ENCODE measurements at regions not wholly inside any gene's neighbourhood (a gene's known extent, or its start where the extent isn't known, plus 50 kb on each side); places are given as distances from the start of the nearest gene placed in this dataset.

DNA sequence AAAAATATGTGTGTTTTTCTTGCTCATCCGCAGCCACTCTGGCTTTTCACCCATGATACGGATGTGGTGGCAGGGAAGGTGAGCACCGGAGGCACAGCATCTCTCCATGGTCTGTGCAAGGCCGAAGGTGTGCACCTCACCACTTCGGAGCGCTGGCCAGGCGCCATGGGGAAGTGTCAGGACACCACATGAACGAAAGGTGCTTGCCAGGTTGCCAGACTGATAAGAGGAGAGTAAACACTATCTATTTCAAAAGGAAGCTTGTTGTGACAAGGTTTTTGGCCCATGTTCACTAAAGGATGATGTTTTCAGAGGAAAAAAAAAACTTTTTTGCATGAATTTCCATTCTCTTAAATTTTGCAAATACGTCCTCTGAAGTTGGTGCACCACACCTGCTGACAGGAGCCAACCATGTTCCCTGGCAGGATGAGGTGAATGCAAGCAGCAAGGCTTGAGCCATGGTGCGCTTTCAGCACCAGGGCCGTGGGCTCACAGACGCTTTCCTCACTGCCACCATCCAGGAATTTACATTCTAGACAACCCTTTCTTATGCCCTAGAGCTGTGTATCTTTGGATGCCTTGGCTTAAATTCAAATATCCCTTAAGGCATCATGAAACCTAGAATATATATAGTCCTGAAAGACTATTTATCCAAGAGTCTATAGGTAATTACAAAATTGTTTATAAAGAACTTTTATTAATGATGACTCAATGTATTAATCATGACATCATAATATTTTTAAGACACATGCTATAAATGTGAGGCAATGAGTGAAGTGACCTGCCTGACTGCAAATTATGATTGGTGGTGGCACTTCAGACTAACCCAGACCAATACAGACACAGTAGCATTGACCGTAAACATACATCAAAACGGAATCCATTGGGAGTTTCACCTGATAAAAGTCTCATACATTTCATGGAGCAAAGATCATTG is 234.5 kb downstream of the TFAP2A start:
- H3K4me1 ChIP-seq, result no peaks in the 10 kb centered on the region
- ATAC-seq (no peak), DNase-seq (no peak)
- no peaks in the 10 kb centered on the region for H3K9me3 ChIP-seq
- WGBS, 2 donors, result 72 to 80% methylated on average over 14 of the region's 14 CpGs
- H3K4me3 ChIP-seq, result no peak overlapping the region
- TF ChIP-seq, protein P1, sequence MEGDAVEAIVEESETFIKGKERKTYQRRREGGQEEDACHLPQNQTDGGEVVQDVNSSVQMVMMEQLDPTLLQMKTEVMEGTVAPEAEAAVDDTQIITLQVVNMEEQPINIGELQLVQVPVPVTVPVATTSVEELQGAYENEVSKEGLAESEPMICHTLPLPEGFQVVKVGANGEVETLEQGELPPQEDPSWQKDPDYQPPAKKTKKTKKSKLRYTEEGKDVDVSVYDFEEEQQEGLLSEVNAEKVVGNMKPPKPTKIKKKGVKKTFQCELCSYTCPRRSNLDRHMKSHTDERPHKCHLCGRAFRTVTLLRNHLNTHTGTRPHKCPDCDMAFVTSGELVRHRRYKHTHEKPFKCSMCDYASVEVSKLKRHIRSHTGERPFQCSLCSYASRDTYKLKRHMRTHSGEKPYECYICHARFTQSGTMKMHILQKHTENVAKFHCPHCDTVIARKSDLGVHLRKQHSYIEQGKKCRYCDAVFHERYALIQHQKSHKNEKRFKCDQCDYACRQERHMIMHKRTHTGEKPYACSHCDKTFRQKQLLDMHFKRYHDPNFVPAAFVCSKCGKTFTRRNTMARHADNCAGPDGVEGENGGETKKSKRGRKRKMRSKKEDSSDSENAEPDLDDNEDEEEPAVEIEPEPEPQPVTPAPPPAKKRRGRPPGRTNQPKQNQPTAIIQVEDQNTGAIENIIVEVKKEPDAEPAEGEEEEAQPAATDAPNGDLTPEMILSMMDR (IDR thresholded peaks at IDR 0.05), result no peak
- intact Hi-C loops (cut with DNase I), result no loop called here
- no peaks in the 10 kb centered on the region for H3K27me3 ChIP-seq
- H3K27ac ChIP-seq, result no peak overlapping the region
- H3K36me3 ChIP-seq, result no peaks in the 10 kb centered on the region

DNA sequence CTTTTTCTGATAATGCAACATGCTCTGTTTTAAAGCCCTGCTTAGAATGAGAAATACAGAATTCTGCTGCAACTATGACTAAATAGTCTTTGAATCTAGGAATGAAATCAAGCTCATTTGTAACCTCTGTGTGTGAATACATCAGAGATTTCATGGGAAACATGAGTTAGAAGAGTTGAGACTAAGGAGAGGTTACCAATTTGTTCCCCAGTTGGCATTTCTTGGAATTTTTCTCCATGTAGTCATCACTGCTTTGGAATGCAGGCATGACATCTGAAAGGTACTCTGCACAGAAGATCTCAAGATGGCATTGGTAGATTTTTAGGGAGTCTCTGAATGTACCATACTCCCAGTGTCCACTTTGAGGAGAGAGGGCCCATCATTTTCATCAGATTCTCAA is 237.2 kb downstream of the TFAP2A start:
- ATAC-seq, result no peak
- no peak for DNase-seq
- Histone ChIP-seq H3K4me3 (no peak overlapping the region), H3K27ac (no peak overlapping the region), H3K36me3 (no peaks in the 10 kb centered on the region), H3K9me3 (no peaks in the 10 kb centered on the region), H3K4me1 (no peaks in the 10 kb centered on the region), H3K27me3 (no peaks in the 10 kb centered on the region)
- TF ChIP-seq, protein P1 (IDR thresholded peaks at IDR 0.05), result no peak
- intact Hi-C loops (cut with DNase I), result no loop called here

DNA sequence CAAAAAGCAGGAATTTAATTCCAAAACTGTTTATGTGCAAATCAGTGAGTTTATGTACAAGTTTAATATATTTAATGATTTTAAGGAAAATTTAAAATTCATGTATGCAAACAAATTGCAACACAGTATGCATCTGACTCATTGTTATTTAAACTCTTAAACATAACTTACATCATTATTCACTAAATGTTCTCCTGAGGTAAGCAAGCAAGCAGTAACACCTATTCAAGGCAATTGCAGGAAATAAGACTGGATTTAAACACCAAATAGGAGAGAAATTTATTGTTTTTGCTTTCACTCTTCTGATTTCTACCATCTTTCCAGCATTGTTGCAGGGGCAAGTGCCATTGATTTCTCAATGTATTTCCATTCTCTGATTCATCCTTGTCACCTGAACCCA is 239.5 kb downstream of the TFAP2A start:
- intact Hi-C loops (cut with DNase I), result no loop called here

DNA sequence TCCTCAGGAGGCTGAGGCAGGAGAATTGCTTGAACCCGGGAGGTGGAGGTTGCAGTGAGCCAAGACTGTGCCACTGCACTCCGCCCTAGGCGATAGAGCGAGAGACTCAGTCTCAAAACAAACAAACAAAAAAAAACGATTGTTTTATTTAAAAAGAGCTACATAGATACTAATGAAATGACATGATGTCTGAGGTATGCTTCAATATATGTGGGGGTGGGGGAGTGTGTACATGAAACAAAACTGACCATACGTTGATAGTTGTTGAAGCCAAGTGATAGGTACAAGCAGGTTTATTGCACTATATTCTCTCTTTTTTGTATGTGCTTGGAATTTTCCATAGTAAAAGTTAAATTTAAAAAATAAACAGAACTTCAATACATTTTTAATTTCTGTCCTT is 240.1 kb downstream of the TFAP2A start:
- intact Hi-C loops (cut with DNase I), result no loop called here
- Histone ChIP-seq H3K27me3 (no peaks in the 10 kb centered on the region), H3K9me3 (peaks cover 0 to 7% (median 0%) of the 10 kb centered on the region in 11 donors), H3K4me1 (no peaks in the 10 kb centered on the region), H3K27ac (no peak overlapping the region), H3K4me3 (no peak overlapping the region), H3K36me3 (no peaks in the 10 kb centered on the region)
- DNase-seq (no peak), ATAC-seq (no peak)
- WGBS, 2 donors, result 81 to 86% methylated on average over 6 of the region's 6 CpGs
- TF ChIP-seq, protein P1 (IDR thresholded peaks at IDR 0.05), result no peak

More for the DNA sequence above, 239.5 kb downstream of the TFAP2A start:
- ATAC-seq (no peak), DNase-seq (no peak)
- Histone ChIP-seq H3K9me3 (peaks cover 0 to 7% (median 0%) of the 10 kb centered on the region in 11 donors), H3K4me3 (no peak overlapping the region), H3K27ac (no peak overlapping the region), H3K36me3 (no peaks in the 10 kb centered on the region), H3K27me3 (no peaks in the 10 kb centered on the region), H3K4me1 (no peaks in the 10 kb centered on the region)
- TF ChIP-seq, protein P1 (IDR thresholded peaks at IDR 0.05), result no peak
